ENCODE measurements at regions not wholly inside any gene's neighbourhood (a gene's known extent, or its start where the extent isn't known, plus 50 kb on each side); places are given as distances from the start of the nearest gene placed in this dataset.
"Not testable (repeated sequence)": the region's sequence is repeated elsewhere in the genome, so short reads cannot be mapped to it uniquely, and the experiment has no call there.

GRCh38 chrX:128973033-128973432, 550.3 kb downstream of the SMARCA1 start:
- no peak for DNase-seq (ENCODE audit: extremely low spot score)
- TF ChIP-seq PKNOX1 (IDR thresholded peaks at IDR 0.05) (no peak), CTBP1 (IDR thresholded peaks at IDR 0.05; ENCODE audit: borderline replicate concordance) (no peak)
- ChIA-PET CTCF (no interaction called here), POLR2A (no interaction called here)

GRCh38 chrX:128961290-128961689, 562.0 kb downstream of the SMARCA1 start:
- ChIA-PET CTCF (no interaction called here), POLR2A (no interaction called here)
- TF ChIP-seq FOXA1 (IDR thresholded peaks at IDR 0.05) (no peak), ZNF384 (IDR thresholded peaks at IDR 0.05) (no peak), L3MBTL2 (conservative IDR thresholded peaks at IDR 0.05) (no peak), LEF1 (IDR thresholded peaks at IDR 0.05; ENCODE audit: borderline replicate concordance) (no peak), ARNT (IDR thresholded peaks at IDR 0.05) (no peak), HDGF (IDR thresholded peaks at IDR 0.05; ENCODE audit: borderline replicate concordance) (no peak), SUZ12 (IDR thresholded peaks at IDR 0.05) (no peak), ELF4 (IDR thresholded peaks at IDR 0.05) (no peak), CTBP1 (IDR thresholded peaks at IDR 0.05; ENCODE audit: borderline replicate concordance) (no peak), PKNOX1 (IDR thresholded peaks at IDR 0.05) (no peak), BHLHE40 (IDR thresholded peaks at IDR 0.05; ENCODE audit: borderline replicate concordance) (no peak)
- no peak for DNase-seq (ENCODE audit: extremely low spot score)

GRCh38 chrX:128954697-128955096, 568.6 kb downstream of the SMARCA1 start:
- CTCF ChIA-PET; DNase-seq (ENCODE audit: extremely low spot score); POLR2A ChIA-PET: not testable (repeated sequence)

- no peak for TF ChIP-seq LEF1 (IDR thresholded peaks at IDR 0.05; ENCODE audit: borderline replicate concordance)
- no peak for TF ChIP-seq SP1 (IDR thresholded peaks at IDR 0.05)
- no peak for TF ChIP-seq FOXM1 (IDR thresholded peaks at IDR 0.05; ENCODE audit: borderline replicate concordance)
- TF ChIP-seq SUZ12 (IDR thresholded peaks at IDR 0.05) = no peak
- no peak for TF ChIP-seq CTBP1 (IDR thresholded peaks at IDR 0.05; ENCODE audit: borderline replicate concordance)
- TF ChIP-seq ARNT (IDR thresholded peaks at IDR 0.05) = no peak
- TF ChIP-seq BHLHE40 (IDR thresholded peaks at IDR 0.05; ENCODE audit: borderline replicate concordance) = no peak
- no peak for TF ChIP-seq PKNOX1 (IDR thresholded peaks at IDR 0.05)
- CTCF ChIA-PET = no interaction called here
- no peak for DNase-seq (ENCODE audit: extremely low spot score)
- POLR2A ChIA-PET = no interaction called here
Observed at GRCh38 chrX:128931071-128931470, 592.2 kb downstream of the SMARCA1 start.

GRCh38 chrX:128929271-128930057, 593.8 kb downstream of the SMARCA1 start:
- CTCF ChIA-PET = no interaction called here
- no peak for TF ChIP-seq PKNOX1 (IDR thresholded peaks at IDR 0.05)
- no peak for TF ChIP-seq ZNF384 (IDR thresholded peaks at IDR 0.05)
- no peak for TF ChIP-seq ELF4 (IDR thresholded peaks at IDR 0.05)
- TF ChIP-seq FOXM1 (IDR thresholded peaks at IDR 0.05; ENCODE audit: borderline replicate concordance) = no peak
- TF ChIP-seq FOXA1 (IDR thresholded peaks at IDR 0.05) = no peak
- TF ChIP-seq LEF1 (IDR thresholded peaks at IDR 0.05; ENCODE audit: borderline replicate concordance) = no peak
- no peak for TF ChIP-seq ARNT (IDR thresholded peaks at IDR 0.05)
- no peak for DNase-seq (ENCODE audit: extremely low spot score)
- POLR2A ChIA-PET = no interaction called here

GRCh38 chrX:128928636-128929035, 594.7 kb downstream of the SMARCA1 start:
- TF ChIP-seq ZNF384 (IDR thresholded peaks at IDR 0.05) (no peak), CTBP1 (IDR thresholded peaks at IDR 0.05; ENCODE audit: borderline replicate concordance) (no peak), BHLHE40 (IDR thresholded peaks at IDR 0.05; ENCODE audit: borderline replicate concordance) (no peak), FOXM1 (IDR thresholded peaks at IDR 0.05; ENCODE audit: borderline replicate concordance) (no peak), TARDBP (IDR thresholded peaks at IDR 0.05) (no peak), SUZ12 (IDR thresholded peaks at IDR 0.05) (no peak), FOXK2 (IDR thresholded peaks at IDR 0.05) (no peak)
- no peak for DNase-seq (ENCODE audit: extremely low spot score)
- ChIA-PET CTCF (no interaction called here), POLR2A (no interaction called here)

- ChIA-PET CTCF (no interaction called here), POLR2A (no interaction called here)
- no peak for DNase-seq (ENCODE audit: extremely low spot score)
- no peak for TF ChIP-seq HDGF (IDR thresholded peaks at IDR 0.05; ENCODE audit: borderline replicate concordance)
- no peak for TF ChIP-seq FOXK2 (IDR thresholded peaks at IDR 0.05)
- TF ChIP-seq PKNOX1 (IDR thresholded peaks at IDR 0.05) = no peak
- TF ChIP-seq L3MBTL2 (conservative IDR thresholded peaks at IDR 0.05) = no peak
- no peak for TF ChIP-seq FOXA1 (IDR thresholded peaks at IDR 0.05)
- no peak for TF ChIP-seq LEF1 (IDR thresholded peaks at IDR 0.05; ENCODE audit: borderline replicate concordance)
- no peak for TF ChIP-seq ARNT (IDR thresholded peaks at IDR 0.05)
- no peak for TF ChIP-seq NFRKB (IDR thresholded peaks at IDR 0.05)
- no peak for TF ChIP-seq ZNF384 (IDR thresholded peaks at IDR 0.05)
- TF ChIP-seq TARDBP (IDR thresholded peaks at IDR 0.05) = no peak
- no peak for TF ChIP-seq BHLHE40 (IDR thresholded peaks at IDR 0.05; ENCODE audit: borderline replicate concordance)
Observed at GRCh38 chrX:128927363-128927762, 595.9 kb downstream of the SMARCA1 start.

Measured in HEK293T (cell line).